Cardiac muscle cell (in vitro differentiated cells and primary cell): ENCODE measurements at regions not wholly inside any gene's neighbourhood (a gene's known extent, or its start where the extent isn't known, plus 50 kb on each side); places are given as distances from the start of the nearest gene placed in this dataset.

Source experiments
- DNase-seq, 2 donors: peaks; one replicate each; pipeline versions ENCODE4 v3.0.0 to v3.0.0-alpha.2; 2010 to 2017; ENCODE audit warnings: low read depth in 1 of 2, low spot score in 1 of 2
- H3K27ac ChIP-seq: fragments of 200-600 bp; sonication (generic); 2 replicates; pipeline ENCODE4 v1.5.1; 2016
- H3K27me3 ChIP-seq: fragments of 200-600 bp; sonication (generic); 2 replicates; pipeline ENCODE4 v1.6.0; 2016; ENCODE audit warnings: control low read depth
- H3K36me3 ChIP-seq: fragments of 200-600 bp; sonication (generic); 2 replicates; pipeline ENCODE4 v1.5.1; 2016; ENCODE audit warnings: control low read depth
- H3K4me1 ChIP-seq: fragments of 200-600 bp; sonication (generic); 2 replicates; pipeline ENCODE4 v1.8.1; 2017; ENCODE audit warnings: low read depth, mild to moderate bottlenecking, mixed run types
- H3K4me3 ChIP-seq: fragments of 200-600 bp; sonication (generic); 2 replicates; pipeline ENCODE4 v1.5.1; 2016; ENCODE audit warnings: mild to moderate bottlenecking
- H3K9me3 ChIP-seq: fragments of 200-600 bp; sonication (generic); 2 replicates; pipeline ENCODE4 v1.5.1; 2017; ENCODE audit warnings: low read depth, mild to moderate bottlenecking, control low read depth
- TF ChIP-seq, protein P1 (sequence below): IDR thresholded peaks from 2 replicates; pipeline ENCODE4 v1.5.1; 2012; ENCODE audit warnings: low read depth, mild to moderate bottlenecking, low read length

DNA sequence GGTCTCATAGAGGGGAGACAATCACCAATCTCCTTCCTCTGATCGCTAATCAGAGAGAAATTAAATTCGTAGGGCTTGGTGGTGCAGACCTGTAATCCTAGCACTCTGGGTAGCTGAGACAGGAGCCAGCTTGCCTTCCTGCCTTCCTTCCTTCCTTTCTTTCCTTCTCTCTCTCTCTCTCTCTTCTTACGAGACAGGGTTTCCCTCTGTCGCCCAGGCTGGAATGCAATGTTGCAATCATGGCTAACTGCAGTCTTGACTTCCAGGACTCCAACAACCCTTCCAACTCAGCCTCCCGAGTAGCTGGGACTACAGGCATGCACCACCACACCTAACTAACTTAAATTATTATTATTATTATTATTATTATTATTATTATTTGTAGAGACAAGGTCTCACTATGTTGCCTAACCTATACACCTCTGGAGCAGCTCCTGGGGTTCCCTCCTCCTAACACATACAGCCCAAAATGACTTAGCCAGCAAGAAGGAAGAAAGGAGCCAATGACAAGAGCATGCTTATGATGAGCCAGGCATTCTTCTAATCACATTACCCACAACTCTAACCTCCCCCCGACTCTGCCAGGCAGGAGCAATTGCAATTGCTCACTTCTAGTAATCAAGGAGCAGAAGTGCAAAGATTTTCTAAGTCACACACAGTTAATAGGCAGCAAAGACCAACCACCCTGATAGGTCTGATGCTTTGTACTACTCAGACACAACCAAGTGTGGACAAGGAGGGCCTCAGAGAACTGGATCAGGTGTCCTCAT lies 105.4 kb upstream of the F3 start:
- Histone ChIP-seq H3K4me3 (no peak overlapping the region), H3K27ac (no peak overlapping the region), H3K9me3 (no peaks in the 10 kb centered on the region), H3K36me3 (no peaks in the 10 kb centered on the region), H3K4me1 (no peaks in the 10 kb centered on the region), H3K27me3 (no peaks in the 10 kb centered on the region)
- TF ChIP-seq, protein P1, sequence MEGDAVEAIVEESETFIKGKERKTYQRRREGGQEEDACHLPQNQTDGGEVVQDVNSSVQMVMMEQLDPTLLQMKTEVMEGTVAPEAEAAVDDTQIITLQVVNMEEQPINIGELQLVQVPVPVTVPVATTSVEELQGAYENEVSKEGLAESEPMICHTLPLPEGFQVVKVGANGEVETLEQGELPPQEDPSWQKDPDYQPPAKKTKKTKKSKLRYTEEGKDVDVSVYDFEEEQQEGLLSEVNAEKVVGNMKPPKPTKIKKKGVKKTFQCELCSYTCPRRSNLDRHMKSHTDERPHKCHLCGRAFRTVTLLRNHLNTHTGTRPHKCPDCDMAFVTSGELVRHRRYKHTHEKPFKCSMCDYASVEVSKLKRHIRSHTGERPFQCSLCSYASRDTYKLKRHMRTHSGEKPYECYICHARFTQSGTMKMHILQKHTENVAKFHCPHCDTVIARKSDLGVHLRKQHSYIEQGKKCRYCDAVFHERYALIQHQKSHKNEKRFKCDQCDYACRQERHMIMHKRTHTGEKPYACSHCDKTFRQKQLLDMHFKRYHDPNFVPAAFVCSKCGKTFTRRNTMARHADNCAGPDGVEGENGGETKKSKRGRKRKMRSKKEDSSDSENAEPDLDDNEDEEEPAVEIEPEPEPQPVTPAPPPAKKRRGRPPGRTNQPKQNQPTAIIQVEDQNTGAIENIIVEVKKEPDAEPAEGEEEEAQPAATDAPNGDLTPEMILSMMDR, result no peak
- peak in 1 of 2 donors; percentile 71 for DNase-seq

DNA sequence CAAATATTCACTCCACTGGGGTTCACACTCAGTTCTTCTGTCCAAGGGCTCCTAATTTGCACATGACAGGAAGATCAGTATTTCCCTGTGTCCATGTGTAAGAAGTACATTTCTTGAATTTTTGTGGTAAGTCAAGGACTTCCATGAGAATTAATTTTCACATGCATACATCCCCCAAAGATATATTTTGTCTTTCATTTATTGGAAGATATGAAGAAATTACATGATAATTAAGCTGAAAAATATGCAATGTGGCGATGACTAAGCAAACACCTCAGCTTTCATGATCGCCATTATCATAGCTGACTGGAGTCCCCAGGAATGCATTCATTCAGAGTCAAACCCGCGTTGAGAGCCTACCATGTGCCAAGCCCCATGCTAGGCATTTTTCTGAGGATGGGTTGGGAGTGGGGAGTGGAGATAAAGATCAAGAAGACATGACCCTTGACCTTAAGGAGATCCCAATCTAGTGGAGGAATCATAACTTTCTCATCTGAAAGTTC lies 104.6 kb upstream of the F3 start:
- Histone ChIP-seq H3K27ac (no peak overlapping the region), H3K4me3 (no peak overlapping the region), H3K4me1 (no peaks in the 10 kb centered on the region), H3K27me3 (no peaks in the 10 kb centered on the region), H3K36me3 (no peaks in the 10 kb centered on the region), H3K9me3 (no peaks in the 10 kb centered on the region)
- TF ChIP-seq, protein P1, result no peak
- DNase-seq, result peak in 1 of 2 donors; percentile 86

- DNase-seq, result no peak
- no peaks in the 10 kb centered on the region for H3K27me3 ChIP-seq
- H3K27ac ChIP-seq, result no peak overlapping the region
- H3K4me3 ChIP-seq, result no peak overlapping the region
- H3K36me3 ChIP-seq, result no peaks in the 10 kb centered on the region
- TF ChIP-seq, protein P1, result no peak
- no peaks in the 10 kb centered on the region for H3K4me1 ChIP-seq
- H3K9me3 ChIP-seq, result no peaks in the 10 kb centered on the region
Observed at GRCh38 chr1:94644352-94644751, 102.8 kb upstream of the F3 start.

- TF ChIP-seq, protein P1, result no peak
- no peaks in the 10 kb centered on the region for H3K36me3 ChIP-seq
- no peaks in the 10 kb centered on the region for H3K27me3 ChIP-seq
- no peaks in the 10 kb centered on the region for H3K9me3 ChIP-seq
- no peak for DNase-seq
- H3K4me3 ChIP-seq, result no peak overlapping the region
- H3K4me1 ChIP-seq, result no peaks in the 10 kb centered on the region
- no peak overlapping the region for H3K27ac ChIP-seq
Observed at GRCh38 chr1:94643819-94644218, 102.3 kb upstream of the F3 start.

GRCh38 chr1:94642617-94643321 lies 101.2 kb upstream of the F3 start:
- Histone ChIP-seq H3K4me3 (no peak overlapping the region), H3K4me1 (no peaks in the 10 kb centered on the region), H3K27me3 (no peaks in the 10 kb centered on the region), H3K36me3 (no peaks in the 10 kb centered on the region), H3K27ac (no peak overlapping the region), H3K9me3 (no peaks in the 10 kb centered on the region)
- TF ChIP-seq, protein P1, result no peak
- DNase-seq, result no peak
